Head of caudate nucleus (tissue), 42 donors: ENCODE measurements at regions not wholly inside any gene's neighbourhood (a gene's known extent, or its start where the extent isn't known, plus 50 kb on each side); places are given as distances from the start of the nearest gene placed in this dataset.
"Not testable (repeated sequence)": the region's sequence is repeated elsewhere in the genome, so short reads cannot be mapped to it uniquely, and the experiment has no call there.

ENCODE experiments used
- DNase-seq, 42 donors: peaks; one replicate each; pipeline versions ENCODE4 v3.0.0 to v3.0.0-alpha.2; 2020 to 2021; ENCODE audit warnings: mixed read lengths in 7 of 42
- intact Hi-C: fragments of 100-400 bp; cut with DNase I; formaldehyde crosslinking; loops from one replicate; pipeline ENCODE4 v1.15.0; 2022

DNA sequence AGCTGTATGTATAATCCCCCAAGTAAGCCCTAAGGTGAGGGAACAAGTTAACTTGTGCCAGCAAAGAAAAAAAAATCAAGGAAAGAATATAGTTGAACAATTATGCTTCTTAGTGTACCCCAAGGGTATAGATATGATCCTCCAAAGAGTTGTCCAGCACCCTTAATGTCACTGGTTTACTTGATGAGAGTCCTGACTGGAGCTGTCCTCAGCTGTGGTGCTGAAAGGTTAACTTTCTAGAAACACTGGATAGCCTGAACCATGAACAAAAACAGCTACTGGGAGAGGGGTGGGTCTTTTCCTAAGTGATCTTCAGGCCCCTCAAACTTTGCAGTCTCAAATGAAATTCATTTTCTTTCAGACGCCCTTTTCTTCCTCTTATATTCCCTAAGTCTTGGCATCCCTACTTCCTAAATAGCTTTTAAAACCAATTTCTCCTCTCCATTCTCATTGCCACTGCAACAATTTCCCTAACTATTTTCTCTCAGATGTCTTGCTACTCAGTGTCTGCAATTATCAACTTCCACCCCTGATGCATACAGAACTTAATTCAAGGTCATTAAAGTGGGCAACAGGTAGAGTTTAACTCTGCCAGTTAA lies 83.5 kb upstream of the PROKR2 start:
- no peak for DNase-seq
- intact Hi-C loops, result no loop called here

DNA sequence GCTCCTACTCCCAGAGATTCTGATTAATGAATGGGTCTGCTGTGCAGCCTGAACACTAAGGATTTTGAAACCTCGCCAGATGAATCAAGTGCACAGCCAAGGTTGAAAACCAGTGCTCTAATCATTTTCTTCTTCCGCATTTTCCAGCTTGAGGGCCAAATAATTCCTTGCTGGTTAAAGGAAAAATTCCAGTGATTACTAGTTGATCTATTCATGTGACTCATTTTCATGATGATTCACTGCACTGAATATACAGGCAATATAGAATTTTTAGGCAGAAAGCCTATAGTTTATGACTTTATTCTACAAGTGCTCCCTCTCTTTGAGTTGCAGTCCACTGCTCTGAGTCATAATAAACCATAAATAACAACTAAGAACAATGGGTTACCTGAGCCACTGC lies 80.6 kb upstream of the PROKR2 start:
- intact Hi-C loops, result no loop called here
- DNase-seq, result no peak

DNA sequence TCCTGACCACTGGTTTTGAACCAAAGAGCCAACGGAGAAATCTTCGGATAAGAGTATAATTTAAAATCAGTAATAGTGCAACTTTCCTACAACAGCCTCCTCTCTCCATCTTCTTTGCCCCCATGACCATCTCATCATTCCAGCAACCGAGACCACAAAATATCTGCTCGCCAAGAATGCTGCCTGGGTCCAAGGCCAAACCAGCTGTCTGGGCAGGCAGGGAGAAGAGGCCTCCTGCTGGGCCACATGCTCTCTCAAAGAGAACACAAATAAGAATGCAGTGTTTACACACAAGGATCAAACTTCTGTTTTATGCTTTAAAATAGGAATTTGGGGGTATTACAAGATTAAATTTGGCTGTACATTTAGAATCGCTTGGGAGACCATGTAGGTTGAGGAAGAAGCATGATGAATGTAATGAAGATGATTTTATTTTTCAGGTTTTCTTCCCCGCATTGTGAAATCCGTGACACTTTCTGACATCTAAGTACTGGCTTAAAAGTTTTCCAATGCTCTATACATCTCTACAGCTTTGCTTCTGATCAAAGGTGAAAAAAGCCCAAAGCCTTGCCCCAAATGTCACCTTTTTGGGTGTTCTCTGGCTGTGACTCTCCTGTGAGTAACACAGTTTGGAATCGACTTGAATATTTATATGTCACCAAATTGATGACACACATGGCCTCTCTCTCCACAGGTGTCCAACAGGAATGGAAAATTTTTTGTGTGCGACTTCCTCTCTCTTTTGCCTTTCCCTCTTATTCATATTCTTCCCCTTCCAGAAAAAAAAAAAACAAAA lies 79.4 kb upstream of the PROKR2 start:
- intact Hi-C loops, result no loop called here
- no peak for DNase-seq

DNA sequence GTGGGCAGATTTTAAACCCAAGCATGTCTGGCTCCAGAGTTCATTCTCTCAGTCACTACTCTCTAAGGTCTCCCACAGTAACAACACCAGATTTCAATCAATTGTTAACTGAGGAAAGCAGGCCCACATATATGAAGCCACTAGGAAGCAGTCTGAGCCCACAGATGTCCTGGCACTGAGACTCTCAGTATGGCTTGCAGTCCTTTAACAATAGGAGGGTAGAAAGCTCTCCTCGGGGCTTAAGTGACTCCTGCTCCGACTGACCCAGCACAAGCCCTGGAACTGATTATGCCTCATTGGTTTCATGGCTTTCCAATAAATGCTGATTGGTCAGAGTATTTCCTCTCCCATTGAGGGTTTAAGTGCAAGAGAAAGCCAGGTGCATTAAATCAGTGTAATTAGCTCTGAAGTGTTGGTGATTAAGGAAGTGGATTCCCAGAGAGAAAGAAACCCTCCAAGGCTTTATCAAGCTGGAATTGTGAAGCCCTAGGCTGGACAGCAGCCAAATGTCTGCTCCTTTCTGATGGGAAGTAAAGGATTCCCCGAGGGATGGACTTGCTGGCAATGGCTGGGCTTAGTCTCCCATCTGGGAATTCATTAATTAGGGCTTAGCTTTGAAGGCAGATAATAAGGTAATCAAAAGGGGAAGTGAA lies 76.6 kb upstream of the PROKR2 start:
- intact Hi-C loops, result no loop called here
- no peak for DNase-seq

DNA sequence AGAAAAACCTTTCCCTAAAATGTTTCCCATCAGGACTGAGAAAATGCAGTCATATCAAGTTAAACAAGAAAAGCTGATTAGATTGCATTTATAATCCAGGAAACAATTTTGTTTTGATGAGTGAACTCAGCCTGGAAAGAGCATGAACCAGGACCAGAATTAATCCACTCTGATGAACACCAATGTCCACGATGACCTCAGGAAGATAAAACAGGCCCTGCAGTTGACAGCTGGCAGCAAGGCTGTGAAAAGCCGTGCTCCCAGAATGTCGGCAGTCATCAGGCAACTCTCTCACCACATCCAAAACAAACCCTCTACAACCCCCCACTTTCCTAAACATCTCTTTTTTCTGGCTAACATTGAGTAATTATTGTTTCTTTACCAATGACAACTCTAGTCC lies 74.0 kb upstream of the PROKR2 start:
- intact Hi-C loops, result no loop called here
- no peak for DNase-seq

DNA sequence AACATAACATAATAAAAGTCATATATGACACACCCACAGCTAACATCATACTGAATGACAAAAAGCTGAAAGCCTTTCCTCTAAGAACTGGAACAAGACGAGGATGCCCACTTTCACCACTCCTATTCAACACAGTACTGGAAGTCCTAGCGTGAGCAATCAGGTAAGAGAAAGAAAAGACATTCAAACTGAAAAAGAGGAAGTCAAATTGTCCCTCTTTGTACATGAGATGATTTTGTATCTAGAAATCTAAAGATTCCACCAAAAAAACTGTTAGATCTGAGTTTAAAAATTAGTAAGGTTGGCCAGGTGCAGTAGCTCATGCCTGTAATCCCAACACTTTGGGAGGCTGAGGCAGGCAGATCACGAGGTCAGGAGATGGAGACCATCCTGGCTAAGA lies 70.1 kb upstream of the PROKR2 start:
- intact Hi-C loops, DNase-seq: not testable (repeated sequence)

DNA sequence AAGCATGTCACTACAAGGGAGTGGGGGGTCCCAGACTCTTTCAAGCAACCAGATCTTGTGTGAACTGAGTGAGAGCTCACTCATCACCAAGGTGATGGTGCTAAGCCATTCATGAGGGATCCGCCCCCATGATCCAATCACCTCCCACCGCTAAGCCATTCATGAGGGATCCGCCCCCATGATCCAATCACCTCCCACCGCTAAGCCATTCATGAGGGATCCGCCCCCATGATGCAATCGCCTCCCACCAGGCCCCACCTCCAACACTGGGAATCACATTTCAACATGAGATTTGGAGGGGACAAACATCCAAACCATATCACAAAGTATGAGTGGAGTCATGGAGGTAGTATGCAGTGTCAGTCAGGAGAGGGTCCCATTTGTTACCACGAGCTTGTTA lies 64.8 kb upstream of the PROKR2 start:
- DNase-seq, intact Hi-C loops: not testable (repeated sequence)

DNA sequence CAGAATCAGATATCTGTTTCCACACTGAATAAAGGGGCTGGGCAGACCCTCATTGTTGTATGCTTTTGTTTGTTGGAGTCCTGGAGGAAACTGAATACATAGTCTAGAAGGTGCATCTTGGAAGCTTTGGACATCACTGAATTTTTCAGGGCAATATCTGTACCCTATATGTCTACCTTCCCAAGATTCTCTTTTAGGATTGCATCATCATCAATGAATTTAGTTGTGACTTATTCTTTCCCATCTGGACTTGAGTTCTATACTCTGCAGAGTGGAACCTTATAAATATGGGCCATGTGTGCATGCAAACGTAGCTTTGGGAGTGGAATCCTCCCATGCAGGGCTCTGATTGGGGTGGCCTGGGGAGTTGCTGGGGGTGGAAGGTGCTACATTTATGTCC lies 60.7 kb upstream of the PROKR2 start:
- DNase-seq, result no peak

DNA sequence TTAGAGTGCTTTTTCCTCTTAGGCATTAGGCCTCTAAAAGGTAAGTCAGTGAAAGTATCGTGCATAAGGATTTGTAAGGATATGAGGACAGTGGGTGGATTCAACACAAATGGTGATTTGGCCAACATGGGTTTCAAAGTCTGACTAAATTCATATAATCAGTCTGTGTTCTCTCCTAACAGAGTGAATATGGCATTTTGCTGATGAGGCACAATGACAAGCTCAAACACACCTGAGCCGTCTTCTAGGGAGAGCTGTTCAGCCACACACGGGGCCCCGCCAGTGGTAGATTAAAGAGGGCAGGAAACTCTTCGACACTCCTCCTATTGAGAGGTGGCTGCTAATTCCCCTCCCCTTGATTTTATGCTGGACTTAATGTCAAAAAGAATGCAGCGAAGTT lies 59.5 kb upstream of the PROKR2 start:
- intact Hi-C loops, result no loop called here

More for the DNA sequence above, 60.7 kb upstream of the PROKR2 start:
- intact Hi-C loops, result no loop called here

DNA sequence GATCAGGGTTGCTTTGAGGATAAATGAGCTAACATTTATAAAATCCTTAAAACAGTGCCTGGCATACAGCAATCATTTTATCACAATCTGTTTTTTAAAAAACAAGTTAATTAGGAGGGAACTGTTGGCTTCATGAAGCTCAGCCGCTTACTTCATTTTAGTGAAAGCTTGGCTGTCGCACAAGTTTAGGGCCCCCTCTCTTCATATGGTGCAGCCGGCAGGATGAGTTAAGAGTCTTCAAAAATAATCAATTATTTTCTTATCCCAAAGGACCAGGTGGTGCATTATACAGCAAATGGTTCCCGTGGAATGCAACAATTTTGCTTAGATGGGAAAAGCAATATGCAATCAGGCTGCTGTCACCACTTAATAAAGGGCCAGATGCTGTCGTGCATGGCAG lies 57.4 kb upstream of the PROKR2 start:
- intact Hi-C loops, result no loop called here
- no peak for DNase-seq

More for the DNA sequence above, 59.5 kb upstream of the PROKR2 start:
- no peak for DNase-seq

DNA sequence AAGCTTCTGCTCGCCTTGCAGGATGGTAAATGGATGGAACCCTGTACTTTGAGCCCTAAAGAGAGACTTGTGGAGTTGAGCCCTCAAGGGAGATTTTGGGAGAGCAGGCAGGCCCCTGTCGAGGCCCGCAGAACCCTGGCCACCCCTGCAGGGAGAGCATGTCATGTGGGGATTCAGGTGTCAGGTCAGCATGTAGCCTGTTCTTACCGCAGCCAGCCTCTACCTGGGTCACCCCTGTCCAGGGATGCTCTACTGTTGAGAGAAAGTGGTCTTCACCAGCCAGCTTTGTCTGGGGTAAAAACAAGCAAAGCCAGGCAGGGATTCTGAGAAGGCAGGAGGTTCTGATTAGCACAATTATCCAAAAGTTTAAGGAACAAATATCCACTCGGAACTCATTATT lies 55.6 kb upstream of the PROKR2 start:
- DNase-seq, result no peak
- intact Hi-C loops, result no loop called here

DNA sequence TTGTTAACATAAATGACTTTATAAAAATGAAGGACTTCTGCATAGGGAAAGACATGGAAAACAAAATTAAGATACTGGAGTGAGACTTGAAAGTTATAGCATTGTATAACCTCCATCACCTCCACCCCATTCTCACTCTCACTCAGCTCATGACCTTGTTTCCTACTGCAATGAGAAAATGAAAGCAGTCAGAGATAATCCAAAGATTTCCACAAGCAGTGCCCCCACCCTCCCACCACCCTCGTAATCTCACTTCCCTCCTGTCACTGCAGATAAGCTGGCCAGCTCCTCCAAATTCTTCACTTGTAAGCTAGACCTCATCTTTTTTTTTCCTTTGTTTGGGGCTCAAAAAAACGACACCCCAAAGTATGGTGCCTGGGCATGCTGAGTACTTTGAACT lies 52.9 kb upstream of the PROKR2 start:
- intact Hi-C loops, result no loop called here

More for the DNA sequence above, 52.9 kb upstream of the PROKR2 start:
- DNase-seq, result no peak
